ENCODE measurements at regions not wholly inside any gene's neighbourhood (a gene's known extent, or its start where the extent isn't known, plus 50 kb on each side); places are given as distances from the start of the nearest gene placed in this dataset.
"Not testable (repeated sequence)": the region's sequence is repeated elsewhere in the genome, so short reads cannot be mapped to it uniquely, and the experiment has no call there.

DNA sequence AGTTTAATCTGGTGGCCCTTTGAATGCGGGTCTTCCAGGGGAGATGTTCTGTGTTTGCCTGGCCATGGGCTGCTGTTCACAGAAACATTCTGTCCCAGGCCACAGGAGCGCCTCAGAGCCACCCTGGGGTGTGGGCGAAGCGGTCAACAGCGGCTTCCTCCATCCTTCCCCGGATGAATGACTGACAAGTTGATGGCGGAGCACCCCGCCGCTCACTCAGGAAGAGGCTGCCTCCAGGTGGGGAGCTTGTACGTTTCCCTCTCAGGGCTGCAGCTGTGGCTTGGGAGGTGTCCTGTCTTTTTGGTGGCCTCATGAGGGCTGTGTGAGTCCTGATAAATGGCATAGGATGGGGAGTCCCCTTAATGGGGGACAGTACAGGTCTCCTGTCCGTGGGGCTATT, 178.4 kb downstream of the NRN1 start:
- ChIA-PET POLR2A (no interaction called here), CTCF (no interaction called here)
- no peak for DNase-seq (ENCODE audit: low read depth, low spot score)

DNA sequence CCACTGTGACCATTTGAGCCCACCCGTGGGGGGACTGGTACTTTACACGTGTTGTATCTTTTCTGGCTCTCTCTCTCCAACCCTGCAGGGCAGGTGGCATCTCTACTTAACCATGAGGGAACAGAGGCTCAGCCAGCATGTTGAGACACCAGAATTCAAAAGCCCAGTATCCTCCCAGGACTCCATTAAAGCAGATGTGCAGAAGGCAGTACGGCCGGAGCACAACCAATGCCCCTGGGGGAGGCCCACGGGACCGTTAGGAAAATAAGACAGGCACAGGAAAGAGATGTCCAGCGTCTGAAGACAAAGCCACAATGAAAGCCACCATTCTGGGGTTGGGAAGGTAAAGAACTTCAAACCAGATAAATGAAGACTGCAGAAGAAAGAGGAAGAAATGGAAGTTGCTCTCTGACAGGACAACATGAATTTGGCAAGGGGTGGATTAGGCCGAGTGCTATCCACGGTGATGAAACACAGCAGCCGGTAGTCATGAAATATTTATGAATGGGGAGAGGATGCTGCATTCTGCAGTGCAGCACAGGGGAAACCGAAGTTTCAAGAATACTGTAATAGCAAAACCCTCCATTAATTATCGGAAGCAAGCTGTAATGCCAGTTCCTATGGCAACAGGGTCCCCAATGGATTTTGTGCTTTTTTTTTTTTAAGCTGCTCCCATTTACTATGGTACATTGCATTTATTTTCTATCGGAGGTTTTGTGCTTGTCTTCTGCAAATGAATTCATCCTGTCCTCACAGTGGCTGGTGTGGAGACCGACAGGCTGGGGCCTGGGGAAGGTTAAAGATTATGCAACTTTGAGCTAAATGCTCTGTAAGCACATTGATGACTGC, 179.4 kb downstream of the NRN1 start:
- no peak for DNase-seq (ENCODE audit: low read depth, low spot score)
- no peak overlapping the region for H3K4me3 ChIP-seq (ENCODE audit: low read depth, low read length)
- TF ChIP-seq, protein P1, sequence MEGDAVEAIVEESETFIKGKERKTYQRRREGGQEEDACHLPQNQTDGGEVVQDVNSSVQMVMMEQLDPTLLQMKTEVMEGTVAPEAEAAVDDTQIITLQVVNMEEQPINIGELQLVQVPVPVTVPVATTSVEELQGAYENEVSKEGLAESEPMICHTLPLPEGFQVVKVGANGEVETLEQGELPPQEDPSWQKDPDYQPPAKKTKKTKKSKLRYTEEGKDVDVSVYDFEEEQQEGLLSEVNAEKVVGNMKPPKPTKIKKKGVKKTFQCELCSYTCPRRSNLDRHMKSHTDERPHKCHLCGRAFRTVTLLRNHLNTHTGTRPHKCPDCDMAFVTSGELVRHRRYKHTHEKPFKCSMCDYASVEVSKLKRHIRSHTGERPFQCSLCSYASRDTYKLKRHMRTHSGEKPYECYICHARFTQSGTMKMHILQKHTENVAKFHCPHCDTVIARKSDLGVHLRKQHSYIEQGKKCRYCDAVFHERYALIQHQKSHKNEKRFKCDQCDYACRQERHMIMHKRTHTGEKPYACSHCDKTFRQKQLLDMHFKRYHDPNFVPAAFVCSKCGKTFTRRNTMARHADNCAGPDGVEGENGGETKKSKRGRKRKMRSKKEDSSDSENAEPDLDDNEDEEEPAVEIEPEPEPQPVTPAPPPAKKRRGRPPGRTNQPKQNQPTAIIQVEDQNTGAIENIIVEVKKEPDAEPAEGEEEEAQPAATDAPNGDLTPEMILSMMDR (IDR thresholded peaks at IDR 0.05; ENCODE audit: insufficient read depth, low read length, missing control alignments) = no peak
- ChIA-PET POLR2A (no interaction called here), CTCF (no interaction called here)

More for the DNA sequence above, 178.4 kb downstream of the NRN1 start:
- TF ChIP-seq, protein P1 (IDR thresholded peaks at IDR 0.05; ENCODE audit: insufficient read depth, low read length, missing control alignments) = no peak
- H3K4me3 ChIP-seq (ENCODE audit: low read depth, low read length) = no peak overlapping the region

DNA sequence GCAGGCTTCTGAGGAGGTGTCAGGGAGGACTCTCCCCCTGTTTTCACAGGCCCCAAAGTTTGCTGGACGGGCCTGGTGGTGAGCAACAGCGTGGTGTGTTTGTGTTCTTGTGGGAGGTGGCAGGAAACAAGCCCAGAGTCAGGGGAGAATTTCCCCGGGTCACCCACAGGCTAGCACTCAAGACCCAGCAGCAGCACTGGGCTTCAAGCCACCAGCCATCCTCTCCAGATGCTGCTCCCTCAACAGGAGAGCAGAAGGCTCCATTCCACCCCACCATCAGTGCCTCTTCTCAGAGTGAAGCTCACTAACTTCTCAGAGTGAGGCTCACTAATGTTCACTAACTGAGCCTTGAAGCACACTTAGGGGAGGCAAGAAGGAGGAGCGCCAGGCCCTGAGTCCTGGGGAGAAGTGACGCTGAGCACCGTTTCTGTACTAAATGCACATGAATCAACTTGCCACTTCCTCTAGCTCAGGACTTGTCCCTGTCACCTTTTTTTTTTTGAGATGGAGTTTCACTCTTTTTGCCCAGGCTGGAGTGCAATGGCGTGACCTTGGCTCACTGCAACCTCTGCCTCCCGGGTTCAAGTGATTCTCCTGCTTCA, 182.2 kb downstream of the NRN1 start:
- CTCF ChIA-PET = interaction anchor here (0.6 kb wide), 1 partner anchor 395 kb away, joined by 5 read pairs; no protein-coding TSS in a partner anchor
- H3K4me3 ChIP-seq (ENCODE audit: low read depth, low read length); POLR2A ChIA-PET; DNase-seq (ENCODE audit: low read depth, low spot score): not testable (repeated sequence)

Measured in AG04449 (cell line).